Sigmoid colon (tissue), 6 donors: ENCODE measurements at regions not wholly inside any gene's neighbourhood (a gene's known extent, or its start where the extent isn't known, plus 50 kb on each side); places are given as distances from the start of the nearest gene placed in this dataset.

Experiments used
- DNase-seq: peaks from one replicate; pipeline ENCODE4 v3.0.0-alpha.2; 2019
- H3K27ac ChIP-seq, 4 donors: fragments of 200-600 bp; sonication (generic); one replicate each; pipeline ENCODE4 v1.5.1; 2016 to 2019; ENCODE audit warnings: mild to moderate bottlenecking in 1 of 4
- H3K27me3 ChIP-seq, 3 donors: fragments of 200-600 bp; sonication (generic); one replicate each; pipeline ENCODE4 v1.5.1; 2019; ENCODE audit warnings: mild to moderate bottlenecking in 1 of 3
- H3K36me3 ChIP-seq, 4 donors: fragments of 200-600 bp; sonication (generic); one replicate each; pipeline ENCODE4 v1.5.1; 2016 to 2019
- H3K4me1 ChIP-seq, 4 donors: fragments of 200-600 bp; sonication (generic); one replicate each; pipeline ENCODE4 v1.5.1; 2017 to 2019
- H3K4me3 ChIP-seq, 4 donors: fragments of 200-600 bp; sonication (generic); one replicate each; pipeline ENCODE4 v1.5.1; 2017 to 2019; ENCODE audit warnings: mild to moderate bottlenecking in 2 of 4, moderate library complexity in 1 of 4
- H3K9me3 ChIP-seq, 4 donors: fragments of 200-600 bp in 3 of 4; sonication (generic) in 3 of 4; one replicate each; pipeline versions ENCODE4 v1.5.1 to v1.6.1; 2013 to 2019
- CTCF ChIP-seq, 4 experiments: fragments of 450-650 bp in 3 of 4; fragments of 200-600 bp in 1 of 4; IDR thresholded peaks; one replicate each; pipeline ENCODE4 v1.5.1; 2016 to 2019; ENCODE audit warnings: antibody characterized with exemption in 4 of 4, mild to moderate bottlenecking in 3 of 4, moderate library complexity in 2 of 4
- EP300 ChIP-seq, 4 donors: sonication (generic); formaldehyde crosslinking; IDR thresholded peaks; one replicate each; pipeline ENCODE4 v1.6.1; 2017; ENCODE audit warnings: antibody characterized with exemption in 4 of 4
- POLR2A ChIP-seq, 2 donors: fragments of 450-650 bp; IDR thresholded peaks; one replicate each; pipeline ENCODE4 v1.6.1; 2016; ENCODE audit warnings: antibody characterized with exemption in 2 of 2, mild to moderate bottlenecking in 2 of 2, moderate library complexity in 2 of 2
- POLR2AphosphoS5 ChIP-seq, 4 donors: sonication (generic); formaldehyde crosslinking; IDR thresholded peaks; one replicate each; pipeline ENCODE4 v1.6.1; 2017; ENCODE audit warnings: antibody characterized with exemption in 4 of 4
- WGBS, 2 donors: extraction: QIAGEN DNeasy Blood & Tissue Kit; methylation state at CpG; one replicate each; pipeline ENCODE4 v1.1.7; 2013; 5-methylcytosine and 5-hydroxymethylcytosine counted together
- intact Hi-C: fragments of 100-400 bp; cut with DNase I; formaldehyde crosslinking; loops from one replicate; pipeline ENCODE4 v1.15.1; 2023
- donor health status: healthy with polysubstance abuse.
- donor health status: healthy.

GRCh38 chr6:139872665-139873064 is 498.2 kb upstream of the CITED2 start:
- no peaks in the 10 kb centered on the region for H3K27me3 ChIP-seq
- H3K9me3 ChIP-seq = no peaks in the 10 kb centered on the region
- intact Hi-C loops = no loop called here
- H3K36me3 ChIP-seq = no peaks in the 10 kb centered on the region
- WGBS, 2 donors = 13 to 34% methylated on average over 2 of the region's 2 CpGs
- TF ChIP-seq POLR2AphosphoS5 (IDR thresholded peaks at IDR 0.05) (peak in 3 of 4 donors; percentile 65 to 85 (median 85)), EP300 (IDR thresholded peaks at IDR 0.05) (peak in 1 of 4 donors; percentile 40), POLR2A (IDR thresholded peaks at IDR 0.05) (no peak)
- peak; percentile 73 for DNase-seq
- peaks cover 0 to 23% (median 7%) of the 10 kb centered on the region in 4 donors for H3K4me1 ChIP-seq
- H3K4me3 ChIP-seq = no peak overlapping the region
- peak overlapping the region; percentile 33 to 74 (median 52) for H3K27ac ChIP-seq

- 14 to 55% methylated on average over 1 of the region's 1 CpG for WGBS, 2 donors
- Histone ChIP-seq H3K36me3 (no peaks in the 10 kb centered on the region), H3K4me1 (peaks cover 0 to 23% (median 7%) of the 10 kb centered on the region in 4 donors), H3K9me3 (no peaks in the 10 kb centered on the region), H3K4me3 (no peak overlapping the region), H3K27me3 (no peaks in the 10 kb centered on the region), H3K27ac (peak overlapping the region; percentile 33 to 74 (median 52))
- DNase-seq = no peak
- TF ChIP-seq EP300 (IDR thresholded peaks at IDR 0.05) = no peak
- TF ChIP-seq CTCF (IDR thresholded peaks at IDR 0.05) = no peak
- no peak for TF ChIP-seq POLR2A (IDR thresholded peaks at IDR 0.05)
- no peak for TF ChIP-seq POLR2AphosphoS5 (IDR thresholded peaks at IDR 0.05)
- intact Hi-C loops = no loop called here
Observed at GRCh38 chr6:139871803-139872510, 497.5 kb upstream of the CITED2 start.

GRCh38 chr6:139871165-139871710 is 496.8 kb upstream of the CITED2 start:
- peaks cover 0 to 23% (median 7%) of the 10 kb centered on the region in 4 donors for H3K4me1 ChIP-seq
- H3K4me3 ChIP-seq = no peak overlapping the region
- H3K9me3 ChIP-seq = no peaks in the 10 kb centered on the region
- WGBS, 2 donors = 78 to 91% methylated on average over 6 of the region's 6 CpGs
- TF ChIP-seq POLR2AphosphoS5 (IDR thresholded peaks at IDR 0.05) (no peak), EP300 (IDR thresholded peaks at IDR 0.05) (no peak), CTCF (IDR thresholded peaks at IDR 0.05) (no peak), POLR2A (IDR thresholded peaks at IDR 0.05) (no peak)
- H3K27me3 ChIP-seq = no peaks in the 10 kb centered on the region
- H3K27ac ChIP-seq = peak overlapping the region in 2 of 4 donors; percentile 56 to 74
- no peaks in the 10 kb centered on the region for H3K36me3 ChIP-seq
- intact Hi-C loops = no loop called here
- no peak for DNase-seq

GRCh38 chr6:139868576-139868975 is 494.1 kb upstream of the CITED2 start:
- TF ChIP-seq POLR2AphosphoS5 (IDR thresholded peaks at IDR 0.05) (no peak), EP300 (IDR thresholded peaks at IDR 0.05) (no peak), POLR2A (IDR thresholded peaks at IDR 0.05) (no peak), CTCF (IDR thresholded peaks at IDR 0.05) (no peak)
- DNase-seq = no peak
- Histone ChIP-seq H3K27me3 (no peaks in the 10 kb centered on the region), H3K36me3 (no peaks in the 10 kb centered on the region), H3K4me3 (no peak overlapping the region), H3K9me3 (no peaks in the 10 kb centered on the region), H3K27ac (no peak overlapping the region), H3K4me1 (peaks cover 0 to 23% (median 7%) of the 10 kb centered on the region in 4 donors)
- WGBS, 2 donors = 84 to 90% methylated on average over 2 of the region's 2 CpGs
- intact Hi-C loops = loop anchor here (10.0 kb wide), 2 partner anchors 116 to 274 kb away; no protein-coding TSS in a partner anchor

GRCh38 chr6:139863964-139864363 is 489.5 kb upstream of the CITED2 start:
- peaks cover 0 to 19% (median 12%) of the 10 kb centered on the region in 4 donors for H3K4me1 ChIP-seq
- H3K36me3 ChIP-seq = no peaks in the 10 kb centered on the region
- H3K9me3 ChIP-seq = no peaks in the 10 kb centered on the region
- intact Hi-C loops = loop anchor here (10.0 kb wide), 2 partner anchors 121 to 269 kb away; no protein-coding TSS in a partner anchor
- TF ChIP-seq CTCF (IDR thresholded peaks at IDR 0.05) (no peak), EP300 (IDR thresholded peaks at IDR 0.05) (no peak), POLR2AphosphoS5 (IDR thresholded peaks at IDR 0.05) (no peak), POLR2A (IDR thresholded peaks at IDR 0.05) (no peak)
- DNase-seq = no peak
- 71 to 77% methylated on average over 1 of the region's 1 CpG for WGBS, 2 donors
- H3K27me3 ChIP-seq = no peaks in the 10 kb centered on the region
- H3K27ac ChIP-seq = no peak overlapping the region
- H3K4me3 ChIP-seq = no peak overlapping the region
